Gastroesophageal sphincter (tissue), 4 donors: ENCODE measurements at regions not wholly inside any gene's neighbourhood (a gene's known extent, or its start where the extent isn't known, plus 50 kb on each side); places are given as distances from the start of the nearest gene placed in this dataset.

Experiments
- ATAC-seq: fragments of 150-250 bp; one replicate; pipeline ENCODE4 v1.9.1; 2016; ENCODE audit warnings: mild to moderate bottlenecking, moderate library complexity
- H3K27ac ChIP-seq, 4 donors: fragments of 200-600 bp; sonication (generic) in 3 of 4; 1 replicate in 3 of 4; 2 replicates in 1 of 4; pipeline ENCODE4 v1.5.1; 2016 to 2019
- H3K27me3 ChIP-seq: fragments of 200-600 bp; sonication (generic); one replicate; pipeline ENCODE4 v1.5.1; 2019
- H3K36me3 ChIP-seq, 2 donors: fragments of 200-600 bp; sonication (generic); one replicate each; pipeline ENCODE4 v1.5.1; 2019; ENCODE audit warnings: control low read depth in 1 of 2
- H3K4me1 ChIP-seq, 3 donors: fragments of 200-600 bp; sonication (generic); 1 replicate in 2 of 3; 2 replicates in 1 of 3; pipeline ENCODE4 v1.5.1; 2016 to 2019; ENCODE audit warnings: control low read depth in 2 of 3
- H3K4me3 ChIP-seq, 2 donors: fragments of 200-600 bp; sonication (generic); one replicate each; pipeline ENCODE4 v1.5.1; 2019; ENCODE audit warnings: mild to moderate bottlenecking in 1 of 2, moderate library complexity in 1 of 2
- H3K9me3 ChIP-seq, 3 donors: fragments of 200-600 bp; sonication (generic); one replicate each; pipeline ENCODE4 v1.5.1; 2017 to 2019; ENCODE audit warnings: control low read depth in 2 of 3
- CTCF ChIP-seq, 4 experiments: fragments of 200-600 bp in 2 of 4; fragments of 450-650 bp in 2 of 4; sonication (generic) in 1 of 4; IDR thresholded peaks; one replicate each; pipeline ENCODE4 v1.5.1; 2017 to 2019; ENCODE audit warnings: antibody characterized with exemption in 4 of 4, mild to moderate bottlenecking in 2 of 4, moderate library complexity in 2 of 4
- EP300 ChIP-seq: sonication (generic); formaldehyde crosslinking; IDR thresholded peaks from one replicate; pipeline ENCODE4 v1.6.1; 2017; ENCODE audit warnings: antibody characterized with exemption, mild to moderate bottlenecking
- POLR2A ChIP-seq, 2 donors: fragments of 450-650 bp; IDR thresholded peaks; one replicate each; pipeline ENCODE4 v1.6.1; 2017; ENCODE audit warnings: antibody characterized with exemption in 2 of 2, mild to moderate bottlenecking in 2 of 2, moderate library complexity in 1 of 2
- POLR2AphosphoS5 ChIP-seq: sonication (generic); formaldehyde crosslinking; IDR thresholded peaks from one replicate; pipeline ENCODE4 v1.6.1; 2017; ENCODE audit warnings: antibody characterized with exemption
- WGBS, 2 donors: methylation state at CpG; one replicate each; pipeline ENCODE4 v1.1.5; 2018; ENCODE audit warnings: low coverage in 1 of 2; 5-methylcytosine and 5-hydroxymethylcytosine counted together

GRCh38 chr5:173450188-173450587 is 122.0 kb upstream of the STC2 start:
- Histone ChIP-seq H3K4me1 (peaks cover 0 to 3% (median 0%) of the 10 kb centered on the region in 3 donors), H3K36me3 (no peaks in the 10 kb centered on the region), H3K9me3 (no peaks in the 10 kb centered on the region), H3K27ac (no peak overlapping the region), H3K27me3 (no peaks in the 10 kb centered on the region), H3K4me3 (no peak overlapping the region)
- TF ChIP-seq CTCF (IDR thresholded peaks at IDR 0.05) (no peak), POLR2A (IDR thresholded peaks at IDR 0.05) (no peak), EP300 (no peak), POLR2AphosphoS5 (no peak)
- 86 to 89% methylated on average over 7 of the region's 7 CpGs for WGBS, 2 donors
- ATAC-seq: no peak

GRCh38 chr5:173448856-173449255 is 120.6 kb upstream of the STC2 start:
- Histone ChIP-seq H3K4me1 (no peaks in the 10 kb centered on the region), H3K27ac (no peak overlapping the region), H3K36me3 (no peaks in the 10 kb centered on the region), H3K9me3 (no peaks in the 10 kb centered on the region), H3K27me3 (no peaks in the 10 kb centered on the region), H3K4me3 (no peak overlapping the region)
- no peak for ATAC-seq
- TF ChIP-seq EP300: no peak
- WGBS, 2 donors: 86 to 92% methylated on average over 5 to 6 of the region's 6 CpGs

- H3K9me3 ChIP-seq: no peaks in the 10 kb centered on the region
- H3K4me3 ChIP-seq: no peak overlapping the region
- no peak for ATAC-seq
- TF ChIP-seq CTCF (IDR thresholded peaks at IDR 0.05) (no peak), EP300 (no peak), POLR2AphosphoS5 (no peak), POLR2A (IDR thresholded peaks at IDR 0.05) (no peak)
- no peaks in the 10 kb centered on the region for H3K27me3 ChIP-seq
- H3K27ac ChIP-seq: no peak overlapping the region
- 75 to 86% methylated on average over 1 to 3 of the region's 4 CpGs for WGBS, 2 donors
- no peaks in the 10 kb centered on the region for H3K4me1 ChIP-seq
- H3K36me3 ChIP-seq: no peaks in the 10 kb centered on the region
Observed at GRCh38 chr5:173443971-173444370, 115.8 kb upstream of the STC2 start.

GRCh38 chr5:173441053-173441628 is 112.9 kb upstream of the STC2 start:
- TF ChIP-seq EP300 (no peak), CTCF (IDR thresholded peaks at IDR 0.05) (no peak)
- ATAC-seq: no peak
- no peaks in the 10 kb centered on the region for H3K27me3 ChIP-seq
- 75 to 88% methylated on average over 2 to 4 of the region's 4 CpGs for WGBS, 2 donors
- no peaks in the 10 kb centered on the region for H3K36me3 ChIP-seq
- H3K4me1 ChIP-seq: no peaks in the 10 kb centered on the region
- H3K4me3 ChIP-seq: no peak overlapping the region
- H3K27ac ChIP-seq: no peak overlapping the region
- H3K9me3 ChIP-seq: no peaks in the 10 kb centered on the region

GRCh38 chr5:173438951-173439350 is 110.7 kb upstream of the STC2 start:
- Histone ChIP-seq H3K4me3 (no peak overlapping the region), H3K36me3 (no peaks in the 10 kb centered on the region), H3K27me3 (no peaks in the 10 kb centered on the region), H3K27ac (no peak overlapping the region), H3K9me3 (no peaks in the 10 kb centered on the region), H3K4me1 (peaks cover 0 to 5% (median 0%) of the 10 kb centered on the region in 3 donors)
- no peak for ATAC-seq
- no peak for TF ChIP-seq CTCF (IDR thresholded peaks at IDR 0.05)
- TF ChIP-seq POLR2AphosphoS5: no peak
- no peak for TF ChIP-seq EP300
- 67 to 70% methylated on average over 1 of the region's 1 CpG for WGBS, 2 donors
